ENCODE measurements at regions not wholly inside any gene's neighbourhood (a gene's known extent, or its start where the extent isn't known, plus 50 kb on each side); places are given as distances from the start of the nearest gene placed in this dataset.

DNA sequence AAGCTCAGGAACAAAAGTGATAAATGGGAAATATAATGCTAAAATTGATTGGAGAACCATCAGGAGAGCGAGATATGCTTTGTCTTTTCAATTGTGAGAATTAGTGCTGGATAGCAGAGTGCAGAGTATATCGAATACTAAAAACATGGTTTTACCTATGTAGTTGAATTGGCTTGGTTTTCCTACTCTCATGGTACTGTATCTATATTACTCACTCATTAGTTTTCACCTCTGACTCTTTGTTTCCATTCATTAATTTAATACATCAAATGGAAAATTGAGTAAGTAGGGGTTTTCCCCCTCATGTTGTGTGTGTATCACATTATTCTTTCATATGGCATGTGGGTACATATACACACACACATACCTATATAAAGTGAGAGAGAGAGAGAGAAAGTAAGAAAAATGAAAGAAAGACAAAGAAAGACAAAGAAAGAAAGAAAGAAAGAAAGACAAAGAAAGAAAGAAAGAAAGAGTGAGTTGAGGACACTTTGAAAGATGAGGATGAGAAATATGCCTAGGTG is 1574.5 kb downstream of the MRPL39 start:
- no peaks in the 10 kb centered on the region for H3K36me3 ChIP-seq (ENCODE audit: insufficient read depth)
- no peak overlapping the region for H3K4me3 ChIP-seq
- H3K4me1 ChIP-seq (ENCODE audit: insufficient read depth), result no peaks in the 10 kb centered on the region
- DNase-seq (ENCODE audit: low spot score) (no peak), ATAC-seq (no peak)
- peaks cover under 1% of the 10 kb centered on the region for H3K27me3 Mint-ChIP-seq (ENCODE audit: insufficient read depth, low read depth, poor library complexity)
- no peaks in the 10 kb centered on the region for H3K79me2 ChIP-seq (replicated peaks; ENCODE audit: insufficient read depth)
- H3K9me2 ChIP-seq (ENCODE audit: insufficient read depth), result no peaks in the 10 kb centered on the region
- H3K9me3 Mint-ChIP-seq, result peaks cover 76% of the 10 kb centered on the region
- no peak overlapping the region for H3K27ac ChIP-seq (ENCODE audit: low read depth)
- H3K27ac Mint-ChIP-seq, result no peak overlapping the region
- no peaks in the 10 kb centered on the region for H4K20me1 ChIP-seq (replicated peaks; ENCODE audit: insufficient read depth)
- TF ChIP-seq EZH2phosphoT487 (IDR thresholded peaks at IDR 0.05; ENCODE audit: unreplicated experiment) (no peak), POLR2AphosphoS5 (IDR thresholded peaks at IDR 0.05; ENCODE audit: low read depth) (no peak)
- TF ChIP-seq, protein P1, sequence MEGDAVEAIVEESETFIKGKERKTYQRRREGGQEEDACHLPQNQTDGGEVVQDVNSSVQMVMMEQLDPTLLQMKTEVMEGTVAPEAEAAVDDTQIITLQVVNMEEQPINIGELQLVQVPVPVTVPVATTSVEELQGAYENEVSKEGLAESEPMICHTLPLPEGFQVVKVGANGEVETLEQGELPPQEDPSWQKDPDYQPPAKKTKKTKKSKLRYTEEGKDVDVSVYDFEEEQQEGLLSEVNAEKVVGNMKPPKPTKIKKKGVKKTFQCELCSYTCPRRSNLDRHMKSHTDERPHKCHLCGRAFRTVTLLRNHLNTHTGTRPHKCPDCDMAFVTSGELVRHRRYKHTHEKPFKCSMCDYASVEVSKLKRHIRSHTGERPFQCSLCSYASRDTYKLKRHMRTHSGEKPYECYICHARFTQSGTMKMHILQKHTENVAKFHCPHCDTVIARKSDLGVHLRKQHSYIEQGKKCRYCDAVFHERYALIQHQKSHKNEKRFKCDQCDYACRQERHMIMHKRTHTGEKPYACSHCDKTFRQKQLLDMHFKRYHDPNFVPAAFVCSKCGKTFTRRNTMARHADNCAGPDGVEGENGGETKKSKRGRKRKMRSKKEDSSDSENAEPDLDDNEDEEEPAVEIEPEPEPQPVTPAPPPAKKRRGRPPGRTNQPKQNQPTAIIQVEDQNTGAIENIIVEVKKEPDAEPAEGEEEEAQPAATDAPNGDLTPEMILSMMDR (conservative IDR thresholded peaks at IDR 0.05; ENCODE audit: low read depth in 2 of 2), result no peak
- no peaks in the 10 kb centered on the region for H3K27me3 ChIP-seq (ENCODE audit: insufficient read depth)
- H3K36me3 Mint-ChIP-seq (ENCODE audit: low read depth), result peaks cover 11% of the 10 kb centered on the region; the same call in 2 of the 3 replicates
- no peak overlapping the region for H3K4me2 ChIP-seq
- H3K4me1 Mint-ChIP-seq, result no peaks in the 10 kb centered on the region
- no peaks in the 10 kb centered on the region for H3F3A ChIP-seq (replicated peaks; ENCODE audit: low read depth)
- H3K4me3 Mint-ChIP-seq, result no peak overlapping the region
- no peak overlapping the region for H2AFZ ChIP-seq

DNA sequence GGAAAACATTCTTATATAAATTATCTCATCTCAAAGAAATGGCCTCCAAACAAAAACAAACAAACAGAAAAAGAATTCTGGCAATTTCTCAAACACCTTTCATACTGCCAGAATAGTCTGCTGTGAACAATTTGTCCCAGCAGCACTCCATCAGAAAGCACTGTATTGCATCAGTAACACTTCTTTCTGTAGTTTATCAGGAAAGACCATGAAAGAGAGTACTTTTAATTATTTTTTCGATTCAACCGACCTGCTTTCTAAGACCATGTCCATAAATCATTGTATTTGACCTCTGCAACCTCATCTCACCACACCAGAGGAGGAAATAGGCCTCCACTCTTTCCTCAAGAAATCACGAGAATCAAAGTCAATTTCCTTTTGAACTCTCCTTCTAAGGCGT is 1579.9 kb downstream of the MRPL39 start:
- H3K4me1 ChIP-seq (ENCODE audit: insufficient read depth), result no peaks in the 10 kb centered on the region
- Mint-ChIP-seq H3K4me1 (no peaks in the 10 kb centered on the region), H3K27me3 (ENCODE audit: insufficient read depth, low read depth, poor library complexity) (peaks cover 3% of the 10 kb centered on the region), H3K9me3 (peaks cover 65% of the 10 kb centered on the region), H3K27ac (no peak overlapping the region), H3K4me3 (no peak overlapping the region), H3K36me3 (ENCODE audit: low read depth) (peaks cover 4% of the 10 kb centered on the region; the same call in 1 of the 3 replicates)
- no peak overlapping the region for H3K27ac ChIP-seq (ENCODE audit: low read depth)
- ATAC-seq (no peak), DNase-seq (ENCODE audit: low spot score) (no peak)
- no peak overlapping the region for H3K4me2 ChIP-seq
- H3F3A ChIP-seq (replicated peaks; ENCODE audit: low read depth), result no peaks in the 10 kb centered on the region
- H2AFZ ChIP-seq, result no peak overlapping the region
- no peaks in the 10 kb centered on the region for H3K9me2 ChIP-seq (ENCODE audit: insufficient read depth)
- H3K36me3 ChIP-seq (ENCODE audit: insufficient read depth), result peaks cover 3% of the 10 kb centered on the region; the same call in 1 of the 2 replicates
- no peak overlapping the region for H3K4me3 ChIP-seq
- no peaks in the 10 kb centered on the region for H3K27me3 ChIP-seq (ENCODE audit: insufficient read depth)
- H4K20me1 ChIP-seq (replicated peaks; ENCODE audit: insufficient read depth), result no peaks in the 10 kb centered on the region
- H3K79me2 ChIP-seq (replicated peaks; ENCODE audit: insufficient read depth), result no peaks in the 10 kb centered on the region
- TF ChIP-seq, protein P2, sequence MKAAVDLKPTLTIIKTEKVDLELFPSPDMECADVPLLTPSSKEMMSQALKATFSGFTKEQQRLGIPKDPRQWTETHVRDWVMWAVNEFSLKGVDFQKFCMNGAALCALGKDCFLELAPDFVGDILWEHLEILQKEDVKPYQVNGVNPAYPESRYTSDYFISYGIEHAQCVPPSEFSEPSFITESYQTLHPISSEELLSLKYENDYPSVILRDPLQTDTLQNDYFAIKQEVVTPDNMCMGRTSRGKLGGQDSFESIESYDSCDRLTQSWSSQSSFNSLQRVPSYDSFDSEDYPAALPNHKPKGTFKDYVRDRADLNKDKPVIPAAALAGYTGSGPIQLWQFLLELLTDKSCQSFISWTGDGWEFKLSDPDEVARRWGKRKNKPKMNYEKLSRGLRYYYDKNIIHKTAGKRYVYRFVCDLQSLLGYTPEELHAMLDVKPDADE (IDR thresholded peaks at IDR 0.05), result no peak
- TF ChIP-seq, protein P3, sequence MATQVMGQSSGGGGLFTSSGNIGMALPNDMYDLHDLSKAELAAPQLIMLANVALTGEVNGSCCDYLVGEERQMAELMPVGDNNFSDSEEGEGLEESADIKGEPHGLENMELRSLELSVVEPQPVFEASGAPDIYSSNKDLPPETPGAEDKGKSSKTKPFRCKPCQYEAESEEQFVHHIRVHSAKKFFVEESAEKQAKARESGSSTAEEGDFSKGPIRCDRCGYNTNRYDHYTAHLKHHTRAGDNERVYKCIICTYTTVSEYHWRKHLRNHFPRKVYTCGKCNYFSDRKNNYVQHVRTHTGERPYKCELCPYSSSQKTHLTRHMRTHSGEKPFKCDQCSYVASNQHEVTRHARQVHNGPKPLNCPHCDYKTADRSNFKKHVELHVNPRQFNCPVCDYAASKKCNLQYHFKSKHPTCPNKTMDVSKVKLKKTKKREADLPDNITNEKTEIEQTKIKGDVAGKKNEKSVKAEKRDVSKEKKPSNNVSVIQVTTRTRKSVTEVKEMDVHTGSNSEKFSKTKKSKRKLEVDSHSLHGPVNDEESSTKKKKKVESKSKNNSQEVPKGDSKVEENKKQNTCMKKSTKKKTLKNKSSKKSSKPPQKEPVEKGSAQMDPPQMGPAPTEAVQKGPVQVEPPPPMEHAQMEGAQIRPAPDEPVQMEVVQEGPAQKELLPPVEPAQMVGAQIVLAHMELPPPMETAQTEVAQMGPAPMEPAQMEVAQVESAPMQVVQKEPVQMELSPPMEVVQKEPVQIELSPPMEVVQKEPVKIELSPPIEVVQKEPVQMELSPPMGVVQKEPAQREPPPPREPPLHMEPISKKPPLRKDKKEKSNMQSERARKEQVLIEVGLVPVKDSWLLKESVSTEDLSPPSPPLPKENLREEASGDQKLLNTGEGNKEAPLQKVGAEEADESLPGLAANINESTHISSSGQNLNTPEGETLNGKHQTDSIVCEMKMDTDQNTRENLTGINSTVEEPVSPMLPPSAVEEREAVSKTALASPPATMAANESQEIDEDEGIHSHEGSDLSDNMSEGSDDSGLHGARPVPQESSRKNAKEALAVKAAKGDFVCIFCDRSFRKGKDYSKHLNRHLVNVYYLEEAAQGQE (IDR thresholded peaks at IDR 0.05; ENCODE audit: unreplicated experiment), result no peak
- TF ChIP-seq JUNB (IDR thresholded peaks at IDR 0.05; ENCODE audit: unreplicated experiment) (no peak), STAT1 (IDR thresholded peaks at IDR 0.05; ENCODE audit: unreplicated experiment) (no peak), ZNF331 (CRISPR knock-in tag; IDR thresholded peaks at IDR 0.05; ENCODE audit: low read depth) (no peak), ZNF114 (CRISPR knock-in tag; IDR thresholded peaks at IDR 0.05) (no peak), EZH2phosphoT487 (IDR thresholded peaks at IDR 0.05; ENCODE audit: unreplicated experiment) (no peak), POLR2AphosphoS5 (IDR thresholded peaks at IDR 0.05; ENCODE audit: low read depth) (no peak), EZH2 (IDR thresholded peaks at IDR 0.05; ENCODE audit: low read depth, unreplicated experiment) (no peak), NANOG (IDR thresholded peaks at IDR 0.05; ENCODE audit: borderline replicate concordance) (no peak), CREB1 (CRISPR knock-in tag; IDR thresholded peaks at IDR 0.05; ENCODE audit: low read depth) (no peak)
- TF ChIP-seq, protein P1 (conservative IDR thresholded peaks at IDR 0.05; ENCODE audit: low read depth in 2 of 2), result no peak

Measured in GM23338 (cell line).